ENCODE measurements at regions not wholly inside any gene's neighbourhood (a gene's known extent, or its start where the extent isn't known, plus 50 kb on each side); places are given as distances from the start of the nearest gene placed in this dataset.

DNA sequence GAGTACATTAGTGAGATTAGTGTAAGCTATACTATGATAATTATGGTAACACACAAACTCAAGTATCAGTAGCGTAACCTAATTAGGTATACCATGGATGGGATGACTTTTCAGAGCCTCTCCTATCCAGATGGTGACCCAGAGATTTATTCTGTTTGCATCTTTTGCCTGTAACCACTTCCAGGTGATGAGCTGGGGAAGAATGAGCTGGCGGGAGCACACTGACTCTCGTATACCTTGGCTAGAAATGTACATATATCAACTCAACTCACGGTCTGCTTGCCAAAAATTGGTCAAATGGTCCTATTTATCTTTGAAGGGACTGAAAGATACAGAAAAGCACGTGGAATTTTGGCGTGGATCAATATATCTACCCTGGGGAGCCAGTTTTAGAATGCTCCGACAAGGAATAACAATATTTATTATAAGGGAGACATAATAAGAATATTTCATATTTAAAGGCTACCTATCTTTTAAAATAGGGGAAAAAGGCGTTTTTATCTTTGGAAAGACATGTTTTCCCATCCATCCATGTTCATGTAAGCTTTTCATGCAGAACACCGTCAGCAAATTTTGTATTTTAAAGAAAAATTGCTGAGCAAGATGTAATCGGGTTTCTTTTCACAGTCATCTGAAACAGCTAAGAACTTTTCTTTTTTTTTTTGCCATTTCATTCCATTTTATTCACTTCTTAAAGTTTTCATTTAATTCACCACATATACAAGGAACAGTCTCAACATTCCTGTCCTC, 502.6 kb upstream of the CBLB start:
- Histone ChIP-seq H3K4me3 (no peak overlapping the region), H3K4me1 (no peaks in the 10 kb centered on the region), H3K27me3 (no peaks in the 10 kb centered on the region), H3K9me3 (no peaks in the 10 kb centered on the region), H3K27ac (no peak overlapping the region), H3K36me3 (no peaks in the 10 kb centered on the region)
- in situ Hi-C loops (cut with MboI; ENCODE audit: low sequenced_read_pairs in 4 of 4) = no loop called here
- TF ChIP-seq, protein P1, sequence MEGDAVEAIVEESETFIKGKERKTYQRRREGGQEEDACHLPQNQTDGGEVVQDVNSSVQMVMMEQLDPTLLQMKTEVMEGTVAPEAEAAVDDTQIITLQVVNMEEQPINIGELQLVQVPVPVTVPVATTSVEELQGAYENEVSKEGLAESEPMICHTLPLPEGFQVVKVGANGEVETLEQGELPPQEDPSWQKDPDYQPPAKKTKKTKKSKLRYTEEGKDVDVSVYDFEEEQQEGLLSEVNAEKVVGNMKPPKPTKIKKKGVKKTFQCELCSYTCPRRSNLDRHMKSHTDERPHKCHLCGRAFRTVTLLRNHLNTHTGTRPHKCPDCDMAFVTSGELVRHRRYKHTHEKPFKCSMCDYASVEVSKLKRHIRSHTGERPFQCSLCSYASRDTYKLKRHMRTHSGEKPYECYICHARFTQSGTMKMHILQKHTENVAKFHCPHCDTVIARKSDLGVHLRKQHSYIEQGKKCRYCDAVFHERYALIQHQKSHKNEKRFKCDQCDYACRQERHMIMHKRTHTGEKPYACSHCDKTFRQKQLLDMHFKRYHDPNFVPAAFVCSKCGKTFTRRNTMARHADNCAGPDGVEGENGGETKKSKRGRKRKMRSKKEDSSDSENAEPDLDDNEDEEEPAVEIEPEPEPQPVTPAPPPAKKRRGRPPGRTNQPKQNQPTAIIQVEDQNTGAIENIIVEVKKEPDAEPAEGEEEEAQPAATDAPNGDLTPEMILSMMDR (IDR thresholded peaks at IDR 0.05 in 4 of 5, conservative IDR thresholded peaks at IDR 0.05 in 1 of 5) = no peak
- no peak for TF ChIP-seq POLR2A (IDR thresholded peaks at IDR 0.05)
- intact Hi-C loops (cut with DNase I; ENCODE audit: low total_unique reads) = no loop called here
- ATAC-seq (no peak), DNase-seq (no peak)

DNA sequence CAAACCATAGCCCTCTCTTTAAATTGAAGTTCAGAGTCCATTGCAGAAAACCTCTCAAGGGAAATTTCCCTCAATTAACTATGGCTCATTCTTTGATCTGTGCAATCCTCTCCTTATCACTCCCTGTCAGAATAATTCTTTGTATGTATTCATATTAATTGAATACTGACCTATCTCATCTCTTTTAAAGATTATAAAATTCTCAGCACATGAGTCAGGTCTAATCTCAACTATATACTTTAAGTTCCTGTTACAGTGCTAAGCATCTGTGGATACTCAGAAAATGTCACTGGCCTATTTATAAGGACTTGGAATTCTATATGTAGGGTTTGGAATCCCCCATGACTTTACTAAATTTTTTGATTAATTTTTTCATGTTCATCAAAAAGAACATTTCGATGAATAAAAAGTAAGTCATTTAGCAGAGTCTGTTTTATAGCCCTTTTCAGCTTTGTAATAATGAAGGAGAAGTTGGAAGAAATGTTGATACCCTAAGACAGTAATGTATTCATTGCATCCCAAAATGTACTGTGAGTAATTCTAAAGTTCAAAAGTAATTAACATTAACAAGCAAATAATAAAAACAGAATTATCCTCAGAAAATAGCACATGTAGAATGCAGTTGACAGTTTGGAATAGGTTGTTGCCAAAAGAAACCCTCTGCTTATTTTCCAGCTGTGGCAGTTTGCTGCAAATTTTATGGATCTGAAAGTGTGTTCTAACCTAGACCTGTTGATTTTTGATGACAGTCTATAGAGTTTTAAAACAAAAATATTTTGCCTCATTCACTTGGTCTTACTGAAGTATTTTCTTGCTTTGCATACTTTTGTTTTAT, 503.4 kb upstream of the CBLB start:
- H3K9me3 ChIP-seq = no peaks in the 10 kb centered on the region
- H3K27ac ChIP-seq = no peak overlapping the region
- no peaks in the 10 kb centered on the region for H3K36me3 ChIP-seq
- H3K4me3 ChIP-seq = no peak overlapping the region
- intact Hi-C loops (cut with DNase I; ENCODE audit: low total_unique reads) (no loop called here), in situ Hi-C loops (cut with MboI; ENCODE audit: low sequenced_read_pairs in 4 of 4) (no loop called here)
- no peak for DNase-seq
- no peaks in the 10 kb centered on the region for H3K27me3 ChIP-seq
- no peak for ATAC-seq
- TF ChIP-seq, protein P1 (IDR thresholded peaks at IDR 0.05 in 4 of 5, conservative IDR thresholded peaks at IDR 0.05 in 1 of 5) = no peak
- TF ChIP-seq POLR2A (IDR thresholded peaks at IDR 0.05) = no peak
- H3K4me1 ChIP-seq = no peaks in the 10 kb centered on the region

DNA sequence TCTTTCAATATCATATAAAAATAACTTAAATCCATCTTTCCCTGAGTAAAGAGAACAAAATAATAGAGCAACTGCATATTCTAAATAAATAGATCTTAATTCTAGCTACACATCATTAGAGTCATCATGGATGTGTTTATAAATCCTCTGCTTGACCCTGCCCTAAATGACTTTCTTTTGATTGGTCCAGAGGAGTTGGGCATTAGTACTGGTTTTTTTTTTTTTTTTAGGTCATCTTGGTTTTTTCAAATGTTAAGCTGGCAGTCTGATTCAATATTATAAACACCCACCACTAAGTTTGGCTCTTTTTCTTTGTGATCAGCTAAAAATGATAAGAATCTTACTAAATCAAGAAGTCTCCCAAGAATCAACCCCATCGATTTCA, 504.0 kb upstream of the CBLB start:
- in situ Hi-C loops (cut with MboI; ENCODE audit: low sequenced_read_pairs in 4 of 4) (no loop called here), intact Hi-C loops (cut with DNase I; ENCODE audit: low total_unique reads) (no loop called here)
- Histone ChIP-seq H3K4me1 (no peaks in the 10 kb centered on the region), H3K36me3 (no peaks in the 10 kb centered on the region), H3K27ac (no peak overlapping the region), H3K9me3 (no peaks in the 10 kb centered on the region), H3K27me3 (no peaks in the 10 kb centered on the region), H3K4me3 (no peak overlapping the region)
- ATAC-seq = no peak
- no peak for DNase-seq
- TF ChIP-seq, protein P1 (IDR thresholded peaks at IDR 0.05 in 4 of 5, conservative IDR thresholded peaks at IDR 0.05 in 1 of 5) = no peak
- TF ChIP-seq POLR2A (IDR thresholded peaks at IDR 0.05) = no peak

DNA sequence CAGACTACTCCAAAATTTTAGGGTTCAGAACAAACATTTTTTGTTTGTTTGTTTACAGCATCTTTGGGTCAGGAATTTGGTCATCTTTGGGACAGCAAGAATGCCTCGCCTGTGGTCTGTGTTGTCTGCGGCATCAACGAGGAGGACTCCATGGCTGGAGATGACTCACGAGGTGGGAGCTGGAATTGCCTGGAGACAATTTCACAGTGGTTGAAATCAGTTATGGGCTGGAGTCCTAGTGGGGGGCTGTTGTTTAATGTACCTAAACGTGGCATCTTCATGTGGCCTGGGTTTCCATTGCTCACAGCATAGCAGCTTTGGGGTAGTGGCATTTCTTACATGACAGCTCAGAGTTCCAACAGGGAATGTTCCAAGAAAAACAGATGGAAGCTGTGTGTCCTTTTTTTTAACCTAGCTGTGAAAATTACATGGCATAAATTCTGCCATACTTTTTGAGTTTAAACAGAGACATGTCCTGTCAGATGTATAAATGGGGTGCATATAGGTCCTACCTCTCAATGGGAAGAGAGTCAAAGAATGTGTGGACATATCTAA, 507.3 kb upstream of the CBLB start:
- no peak for DNase-seq
- Histone ChIP-seq H3K27ac (no peak overlapping the region), H3K36me3 (no peaks in the 10 kb centered on the region), H3K9me3 (no peaks in the 10 kb centered on the region), H3K27me3 (no peaks in the 10 kb centered on the region), H3K4me1 (peaks cover 0 to 3% of the 10 kb centered on the region in 2 donors), H3K4me3 (no peak overlapping the region)
- in situ Hi-C loops (cut with MboI; ENCODE audit: low sequenced_read_pairs in 4 of 4) (no loop called here), intact Hi-C loops (cut with DNase I; ENCODE audit: low total_unique reads) (no loop called here)
- ATAC-seq = no peak
- TF ChIP-seq, protein P1 (IDR thresholded peaks at IDR 0.05 in 4 of 5, conservative IDR thresholded peaks at IDR 0.05 in 1 of 5) = no peak
- TF ChIP-seq POLR2A (IDR thresholded peaks at IDR 0.05) = no peak
